SKM-1 treated with dmso at 0.1 percent for 144 hours (cell line): ENCODE measurements at regions not wholly inside any gene's neighbourhood (a gene's known extent, or its start where the extent isn't known, plus 50 kb on each side); places are given as distances from the start of the nearest gene placed in this dataset.

ENCODE experiments used
- DNase-seq: peaks from one replicate; lab custom pipeline; 2025; ENCODE audit not compliant: unreplicated experiment; lab: John Stamatoyannopoulos, UW

- DNase-seq, result no peak
Observed at GRCh38 chr4:133903029-133903428, 298.6 kb downstream of the PABPC4L start.

GRCh38 chr4:133891011-133891410, 310.6 kb downstream of the PABPC4L start:
- no peak for DNase-seq

- no peak for DNase-seq
Observed at GRCh38 chr4:133887723-133888122, 313.9 kb downstream of the PABPC4L start.

- no peak for DNase-seq
Observed at GRCh38 chr4:133869486-133869885, 332.1 kb downstream of the PABPC4L start.

- DNase-seq, result no peak
Observed at GRCh38 chr4:133868856-133869255, 332.7 kb downstream of the PABPC4L start.

- DNase-seq, result no peak
Observed at GRCh38 chr4:133866328-133866699, 335.3 kb downstream of the PABPC4L start.

GRCh38 chr4:133865612-133866327, 335.8 kb downstream of the PABPC4L start:
- peak; percentile 7 for DNase-seq

GRCh38 chr4:133863153-133863552, 338.4 kb downstream of the PABPC4L start:
- no peak for DNase-seq

- DNase-seq, result no peak
Observed at GRCh38 chr4:133856731-133857355, 344.7 kb downstream of the PABPC4L start.

- DNase-seq, result no peak
Observed at GRCh38 chr4:133855001-133855400, 346.6 kb downstream of the PABPC4L start.

- DNase-seq, result peak; percentile 6
Observed at GRCh38 chr4:133839326-133839725, 362.3 kb downstream of the PABPC4L start.

GRCh38 chr4:133823177-133823576, 378.4 kb downstream of the PABPC4L start:
- no peak for DNase-seq

- DNase-seq, result no peak
Observed at GRCh38 chr4:133812954-133813353, 388.6 kb downstream of the PABPC4L start.

- no peak for DNase-seq
Observed at GRCh38 chr4:133812236-133812635, 389.4 kb downstream of the PABPC4L start.

GRCh38 chr4:133808151-133808550, 393.4 kb downstream of the PABPC4L start:
- no peak for DNase-seq

GRCh38 chr4:133803341-133803740, 398.2 kb downstream of the PABPC4L start:
- DNase-seq, result no peak

- no peak for DNase-seq
Observed at GRCh38 chr4:133802359-133803140, 399.0 kb downstream of the PABPC4L start.

GRCh38 chr4:133801883-133802282, 399.7 kb downstream of the PABPC4L start:
- no peak for DNase-seq

GRCh38 chr4:133800966-133801365, 400.6 kb downstream of the PABPC4L start:
- DNase-seq, result no peak

GRCh38 chr4:133799717-133800315, 401.8 kb downstream of the PABPC4L start:
- no peak for DNase-seq

- DNase-seq, result no peak
Observed at GRCh38 chr4:133777661-133778060, 423.9 kb downstream of the PABPC4L start.

GRCh38 chr4:133776961-133777360, 424.6 kb downstream of the PABPC4L start:
- DNase-seq, result no peak
